ENCODE measurements at regions not wholly inside any gene's neighbourhood (a gene's known extent, or its start where the extent isn't known, plus 50 kb on each side); places are given as distances from the start of the nearest gene placed in this dataset.

DNA sequence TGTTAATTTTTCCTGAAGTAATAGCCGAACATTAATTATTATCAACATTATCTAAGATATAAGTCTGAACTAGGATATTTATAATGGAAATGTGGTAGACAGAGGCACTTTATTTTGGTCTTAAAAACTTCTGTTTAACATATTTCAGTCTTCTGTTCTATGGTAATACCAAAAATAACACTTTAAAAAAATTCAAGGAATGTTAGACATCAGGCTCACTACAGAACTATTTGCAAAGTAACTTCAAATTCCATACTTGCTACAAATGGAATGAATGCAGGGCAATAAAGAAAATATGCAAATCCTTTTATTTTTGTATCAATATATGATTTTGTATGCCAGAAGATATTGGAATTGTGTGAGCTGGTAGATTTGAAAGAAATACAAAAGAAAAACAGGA is 345.5 kb upstream of the DSEL start:
- TF ChIP-seq SIN3A (IDR thresholded peaks at IDR 0.05; ENCODE audit: borderline replicate concordance, insufficient read depth, low read depth, low read length), result no peak
- TF ChIP-seq, protein P1, sequence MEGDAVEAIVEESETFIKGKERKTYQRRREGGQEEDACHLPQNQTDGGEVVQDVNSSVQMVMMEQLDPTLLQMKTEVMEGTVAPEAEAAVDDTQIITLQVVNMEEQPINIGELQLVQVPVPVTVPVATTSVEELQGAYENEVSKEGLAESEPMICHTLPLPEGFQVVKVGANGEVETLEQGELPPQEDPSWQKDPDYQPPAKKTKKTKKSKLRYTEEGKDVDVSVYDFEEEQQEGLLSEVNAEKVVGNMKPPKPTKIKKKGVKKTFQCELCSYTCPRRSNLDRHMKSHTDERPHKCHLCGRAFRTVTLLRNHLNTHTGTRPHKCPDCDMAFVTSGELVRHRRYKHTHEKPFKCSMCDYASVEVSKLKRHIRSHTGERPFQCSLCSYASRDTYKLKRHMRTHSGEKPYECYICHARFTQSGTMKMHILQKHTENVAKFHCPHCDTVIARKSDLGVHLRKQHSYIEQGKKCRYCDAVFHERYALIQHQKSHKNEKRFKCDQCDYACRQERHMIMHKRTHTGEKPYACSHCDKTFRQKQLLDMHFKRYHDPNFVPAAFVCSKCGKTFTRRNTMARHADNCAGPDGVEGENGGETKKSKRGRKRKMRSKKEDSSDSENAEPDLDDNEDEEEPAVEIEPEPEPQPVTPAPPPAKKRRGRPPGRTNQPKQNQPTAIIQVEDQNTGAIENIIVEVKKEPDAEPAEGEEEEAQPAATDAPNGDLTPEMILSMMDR (IDR thresholded peaks at IDR 0.05), result no peak
